ENCODE measurements at regions not wholly inside any gene's neighbourhood (a gene's known extent, or its start where the extent isn't known, plus 50 kb on each side); places are given as distances from the start of the nearest gene placed in this dataset.
"Not testable (repeated sequence)": the region's sequence is repeated elsewhere in the genome, so short reads cannot be mapped to it uniquely, and the experiment has no call there.

DNA sequence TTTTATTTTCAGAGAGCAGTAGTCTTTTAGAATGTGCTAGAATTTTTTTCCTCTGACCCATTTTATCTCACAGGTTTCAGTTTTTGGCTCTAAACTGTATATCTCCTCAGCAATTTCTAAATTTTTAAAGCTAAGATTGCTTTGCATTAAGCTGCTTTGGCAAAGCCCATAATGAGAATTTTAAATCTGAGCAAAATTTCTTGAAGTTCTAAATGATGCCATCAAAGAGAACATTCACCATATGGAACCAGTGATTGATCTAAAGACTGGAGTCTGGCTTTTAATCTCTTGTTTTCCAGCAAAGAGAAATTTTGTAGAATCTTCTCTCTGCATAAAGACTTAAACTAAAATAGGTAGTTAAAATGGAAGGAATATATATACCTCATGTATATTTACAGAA is 313.6 kb downstream of the TBC1D32 start:
- no peak for DNase-seq (ENCODE audit: low read depth)

- no peak for DNase-seq (ENCODE audit: low read depth)
Measured at GRCh38 chr6:121008553-121008952, 325.7 kb downstream of the TBC1D32 start.

DNA sequence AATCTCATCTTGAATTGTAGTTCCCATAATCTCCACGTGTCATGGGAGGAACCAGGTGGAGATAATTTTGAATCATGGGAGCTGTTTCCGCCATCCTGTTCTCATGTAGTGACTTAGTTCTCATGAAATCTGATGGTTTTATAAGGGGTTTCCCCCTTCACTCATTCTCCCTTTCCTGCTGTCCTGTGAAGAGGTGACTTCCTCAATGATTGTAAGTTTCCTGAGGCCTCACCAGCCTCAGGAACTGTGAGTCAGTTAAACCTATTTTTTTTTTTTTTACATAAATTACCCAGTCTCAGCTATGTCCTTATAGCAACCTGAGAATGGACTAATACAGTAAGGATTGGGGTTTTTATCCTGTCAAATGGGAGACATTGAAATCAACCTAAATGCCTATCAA is 328.3 kb downstream of the TBC1D32 start:
- DNase-seq (ENCODE audit: low read depth): no peak

DNA sequence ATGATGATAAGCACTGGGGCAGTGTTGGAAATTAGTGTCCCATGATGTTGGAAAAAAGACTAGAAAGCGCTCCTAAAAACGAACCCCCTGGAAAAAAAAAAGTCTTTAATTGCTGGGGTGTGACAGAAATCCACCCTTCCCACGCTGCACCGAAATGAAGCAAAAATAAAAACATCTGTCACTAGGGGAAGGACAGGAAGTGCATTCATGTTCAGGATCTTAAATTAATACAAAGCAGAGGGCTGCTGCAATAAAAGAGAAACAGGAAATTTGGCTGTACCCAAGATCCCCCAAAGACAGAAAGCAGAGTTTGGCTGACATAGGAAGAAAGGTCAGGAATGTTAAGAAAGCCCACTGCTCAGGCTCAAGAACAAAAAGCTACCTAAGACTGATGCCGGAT is 333.9 kb downstream of the TBC1D32 start:
- DNase-seq (ENCODE audit: low read depth): no peak

DNA sequence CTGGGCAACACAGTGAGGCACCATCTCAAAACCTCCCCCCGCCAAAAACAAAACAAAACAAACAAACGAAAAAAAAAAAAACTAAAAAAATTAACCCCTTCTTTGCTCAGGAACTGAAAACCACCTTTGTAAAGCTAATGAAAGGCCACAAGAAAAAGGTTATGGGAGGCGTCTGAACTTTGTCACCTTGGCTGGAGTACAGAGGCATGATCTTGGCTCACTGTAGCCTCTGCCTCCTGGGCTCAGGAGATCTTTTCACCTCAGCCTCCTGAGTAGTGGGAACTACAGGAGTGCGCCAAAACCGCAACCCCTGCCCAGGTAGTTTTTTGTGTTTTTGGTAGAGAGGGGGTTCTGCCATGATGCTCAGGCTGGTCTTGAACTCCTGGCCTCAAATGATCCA is 337.9 kb downstream of the TBC1D32 start:
- DNase-seq (ENCODE audit: low read depth): no peak

GRCh38 chr6:120994573-120994967 is 339.7 kb downstream of the TBC1D32 start:
- DNase-seq (ENCODE audit: low read depth): no peak

DNA sequence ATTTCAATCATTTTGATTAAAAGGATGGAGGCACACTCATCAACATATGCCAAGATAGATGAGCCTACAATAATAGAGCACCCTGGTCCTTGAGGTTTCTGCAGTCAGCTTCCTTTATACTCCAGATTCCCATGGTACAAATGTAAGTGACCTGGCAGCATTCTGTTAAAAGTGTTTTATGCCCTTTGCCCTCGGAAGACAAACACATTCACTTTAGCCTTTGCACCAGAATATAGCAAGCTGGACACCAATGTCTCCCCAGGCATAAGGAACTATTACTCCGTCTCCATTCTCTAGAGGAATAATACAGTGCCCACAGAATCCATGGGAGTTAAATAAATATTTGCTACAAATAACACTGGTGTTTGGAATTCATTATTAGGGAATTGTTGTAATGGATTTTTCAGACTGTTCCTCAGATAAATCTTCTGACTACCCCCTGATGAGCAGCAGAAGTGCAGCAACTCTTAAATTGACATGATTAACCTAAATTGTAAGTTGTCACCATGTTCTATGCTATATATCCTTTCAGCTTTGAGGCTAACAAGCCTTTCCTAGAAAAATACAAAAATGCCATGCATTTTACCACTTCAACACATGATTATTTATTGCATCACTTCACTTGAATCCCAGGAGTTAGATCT is 340.2 kb downstream of the TBC1D32 start:
- DNase-seq (ENCODE audit: low read depth): no peak

- DNase-seq (ENCODE audit: low read depth): no peak
Measured at GRCh38 chr6:120992257-120992656, 342.0 kb downstream of the TBC1D32 start.

DNA sequence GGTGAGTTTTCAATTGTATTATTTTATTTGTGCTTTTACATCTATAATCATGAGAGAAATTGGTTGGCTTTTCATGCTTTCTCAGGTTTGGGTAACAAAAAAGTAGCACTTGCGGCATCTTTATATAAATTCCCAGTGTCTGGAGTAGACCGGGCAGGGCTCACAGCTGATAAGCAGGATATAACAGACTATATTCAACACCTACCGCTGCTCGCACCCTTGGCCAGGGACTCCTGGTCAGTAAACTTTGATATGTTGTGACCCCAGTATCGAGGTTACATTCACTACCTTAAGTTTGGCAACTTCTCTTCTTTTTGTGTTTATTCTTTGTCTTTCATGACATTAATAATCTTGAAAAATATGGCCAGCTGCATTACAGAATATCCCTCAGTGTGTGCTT is 343.4 kb downstream of the TBC1D32 start:
- DNase-seq (ENCODE audit: low read depth): no peak

- DNase-seq (ENCODE audit: low read depth): no peak
Measured at GRCh38 chr6:120981835-120982234, 352.4 kb downstream of the TBC1D32 start.

GRCh38 chr6:120966321-120966720 is 368.0 kb downstream of the TBC1D32 start:
- no peak for DNase-seq (ENCODE audit: low read depth)

GRCh38 chr6:120965814-120966213 is 368.5 kb downstream of the TBC1D32 start:
- no peak for DNase-seq (ENCODE audit: low read depth)

DNA sequence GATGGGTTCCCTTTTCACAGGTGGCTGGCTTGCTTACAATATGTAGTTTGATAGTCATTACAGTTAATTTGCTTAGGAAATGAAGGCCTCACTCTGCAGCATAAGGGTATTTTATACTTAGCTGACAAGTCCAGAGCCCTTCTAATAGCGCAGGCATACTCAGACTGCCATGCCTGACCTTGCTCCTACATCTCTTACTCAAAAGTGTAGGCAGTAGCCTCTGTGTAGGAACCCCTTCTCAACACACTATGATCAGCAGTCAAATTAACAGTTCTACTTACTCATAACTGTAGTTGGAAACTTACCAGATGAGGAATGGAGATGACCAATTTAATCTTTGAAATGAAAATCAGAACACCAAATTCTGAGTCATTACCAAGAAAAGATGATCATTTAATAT is 373.5 kb downstream of the TBC1D32 start:
- DNase-seq (ENCODE audit: low read depth): no peak

DNA sequence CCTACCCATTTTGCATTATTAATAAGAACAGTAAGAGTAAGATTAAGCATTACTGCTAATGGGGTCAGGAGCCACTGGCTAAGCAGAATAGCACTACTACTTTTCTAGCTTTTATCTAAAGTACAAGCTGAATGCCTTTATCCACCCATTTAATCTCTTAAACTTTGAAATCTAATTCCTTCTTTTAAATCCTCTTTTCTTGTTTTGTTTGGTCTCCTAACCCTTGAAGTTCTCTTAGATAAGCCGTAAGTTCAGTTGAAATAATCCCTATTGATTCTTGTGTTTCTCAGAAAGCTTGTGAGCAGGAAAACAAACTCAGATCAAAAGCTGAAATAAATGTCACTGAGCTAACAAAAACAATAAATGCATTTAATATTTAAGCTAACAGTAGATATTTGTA is 380.2 kb downstream of the TBC1D32 start:
- DNase-seq (ENCODE audit: low read depth): no peak

DNA sequence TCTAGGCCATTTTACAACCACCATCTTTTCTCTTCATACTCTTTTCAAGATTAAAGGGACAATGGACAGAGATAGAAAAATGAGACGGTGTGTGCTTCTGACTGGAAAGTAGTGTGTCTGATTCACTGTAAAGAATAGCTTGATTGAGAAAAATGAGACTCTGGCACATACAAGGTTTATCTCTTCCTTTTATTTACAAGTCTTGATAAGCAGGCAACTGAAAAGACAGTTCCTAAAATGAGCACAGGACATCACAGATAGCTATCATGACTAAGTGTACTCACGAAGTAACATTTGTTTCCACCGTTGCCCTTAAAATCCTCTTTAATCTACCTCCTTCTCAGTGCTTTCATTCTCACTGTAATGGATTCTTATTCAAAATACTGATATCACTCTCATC is 383.0 kb downstream of the TBC1D32 start:
- DNase-seq (ENCODE audit: low read depth): no peak

DNA sequence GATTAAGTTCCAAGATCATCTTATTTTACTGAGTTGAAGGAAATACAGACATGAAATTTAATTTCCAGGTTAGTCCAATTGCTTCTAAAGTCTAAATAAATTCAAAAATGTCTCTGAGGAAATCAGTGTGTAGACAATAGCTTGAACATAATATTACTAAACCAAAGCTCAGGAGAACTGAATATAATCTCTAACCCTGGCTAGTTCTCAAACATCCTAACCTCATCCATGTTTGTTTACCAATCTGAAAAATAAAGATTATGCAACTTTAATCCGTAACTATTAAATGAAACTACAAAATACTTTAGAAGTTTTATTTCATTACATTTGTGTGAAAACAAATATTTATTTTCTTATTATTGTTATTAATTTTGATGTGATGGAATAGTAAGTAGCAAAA is 387.2 kb downstream of the TBC1D32 start:
- no peak for DNase-seq (ENCODE audit: low read depth)

DNA sequence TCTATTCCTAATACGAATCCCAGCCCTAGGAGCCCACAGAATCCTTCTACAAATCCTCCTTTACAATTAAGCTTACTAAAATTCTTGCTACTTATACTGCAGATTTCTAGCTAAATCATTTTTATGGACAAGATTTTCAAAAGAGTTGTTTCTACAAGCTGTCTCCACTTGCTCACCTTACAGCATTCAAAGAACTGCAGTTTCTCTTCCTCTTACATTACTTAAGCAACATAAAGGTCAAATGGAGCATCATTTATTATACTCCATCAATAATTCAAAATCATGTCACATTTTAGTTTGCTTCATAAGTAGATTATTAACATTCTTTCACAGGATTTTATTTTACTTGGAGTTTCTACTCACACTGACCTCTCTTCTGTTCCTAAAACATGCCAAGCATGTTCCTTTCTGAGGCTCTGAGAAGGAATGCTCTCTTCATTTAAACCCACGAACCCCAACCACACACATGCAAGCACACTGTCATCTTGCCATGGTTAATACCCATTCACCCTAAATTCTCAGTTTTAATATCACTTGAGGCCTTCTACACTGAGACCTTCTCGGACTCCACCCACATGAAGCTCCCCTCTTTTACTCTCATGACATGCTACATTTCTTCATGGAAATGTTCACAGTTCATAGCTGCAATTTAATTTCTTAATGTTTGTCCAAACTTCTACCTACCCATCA is 388.2 kb downstream of the TBC1D32 start:
- DNase-seq (ENCODE audit: low read depth): no peak

- no peak for DNase-seq (ENCODE audit: low read depth)
Measured at GRCh38 chr6:120938876-120939472, 395.3 kb downstream of the TBC1D32 start.

DNA sequence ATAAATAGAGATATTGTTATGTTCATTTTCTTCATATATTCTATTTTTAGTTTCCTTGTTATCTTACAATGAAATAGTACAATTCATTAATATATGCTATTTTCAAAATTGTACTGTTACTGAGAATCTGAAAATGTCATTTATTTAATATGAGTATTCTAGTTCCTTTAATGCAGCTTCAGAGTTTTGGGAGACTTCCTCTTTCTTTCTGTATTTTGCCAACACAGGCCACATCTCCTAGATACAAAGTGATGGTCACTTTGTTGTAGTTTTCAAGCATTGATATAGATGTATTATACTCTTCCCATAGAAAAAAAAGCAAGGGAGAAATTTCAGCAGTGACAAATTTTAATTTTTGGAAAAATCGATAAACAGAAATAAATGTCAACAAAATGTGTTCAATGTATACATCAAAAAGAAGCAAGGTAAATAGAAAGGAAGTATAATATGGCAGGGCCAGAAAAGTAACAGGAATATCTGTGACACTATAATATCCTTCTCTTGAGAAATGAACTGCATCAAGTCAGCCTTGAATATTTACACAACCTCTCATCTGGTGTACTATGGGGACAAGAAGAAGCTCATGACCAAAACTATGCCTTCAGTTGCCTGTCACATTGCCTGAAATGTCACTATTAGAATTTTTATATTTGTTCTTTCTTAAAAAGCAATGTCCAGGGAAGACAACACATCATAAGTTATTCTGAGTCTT is 396.0 kb downstream of the TBC1D32 start:
- DNase-seq (ENCODE audit: low read depth): no peak

DNA sequence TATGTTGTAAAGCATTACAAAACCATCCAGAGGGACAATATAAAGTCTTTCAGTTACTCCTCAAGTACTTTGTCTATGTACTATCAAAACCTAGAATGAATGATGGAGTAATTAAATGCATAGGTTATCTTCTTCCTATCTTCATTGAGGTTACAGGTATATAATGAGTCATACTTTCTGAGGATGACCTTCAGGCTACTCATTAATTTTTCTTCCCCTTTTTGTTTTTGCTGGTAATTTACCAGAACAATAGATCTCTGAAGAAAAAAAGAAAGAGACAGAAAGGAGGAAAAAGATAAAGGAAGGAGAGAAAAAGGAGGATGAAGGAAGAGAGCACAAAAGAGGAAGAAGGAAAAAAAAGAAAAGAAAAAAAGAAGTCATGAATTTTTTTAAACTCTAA is 398.4 kb downstream of the TBC1D32 start:
- DNase-seq (ENCODE audit: low read depth): no peak

DNA sequence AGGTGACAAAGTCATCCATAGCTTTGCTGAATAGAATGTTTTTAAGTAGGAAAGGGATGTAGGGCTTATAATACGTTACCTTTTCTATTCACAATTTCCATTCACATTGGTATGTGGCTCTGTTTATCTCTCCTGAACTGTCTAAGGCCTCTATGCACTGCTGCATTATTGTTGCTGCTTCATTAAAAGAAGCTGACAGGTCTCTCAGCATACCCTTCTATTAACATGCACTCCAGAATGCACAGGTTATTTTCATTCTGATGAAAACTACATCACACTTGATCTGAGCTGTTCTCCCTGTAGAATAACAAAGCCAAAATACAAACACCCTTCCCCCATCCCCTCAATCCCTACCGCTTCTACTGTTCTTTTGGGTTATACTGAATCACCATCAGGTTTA is 399.3 kb downstream of the TBC1D32 start:
- DNase-seq (ENCODE audit: low read depth): no peak

DNA sequence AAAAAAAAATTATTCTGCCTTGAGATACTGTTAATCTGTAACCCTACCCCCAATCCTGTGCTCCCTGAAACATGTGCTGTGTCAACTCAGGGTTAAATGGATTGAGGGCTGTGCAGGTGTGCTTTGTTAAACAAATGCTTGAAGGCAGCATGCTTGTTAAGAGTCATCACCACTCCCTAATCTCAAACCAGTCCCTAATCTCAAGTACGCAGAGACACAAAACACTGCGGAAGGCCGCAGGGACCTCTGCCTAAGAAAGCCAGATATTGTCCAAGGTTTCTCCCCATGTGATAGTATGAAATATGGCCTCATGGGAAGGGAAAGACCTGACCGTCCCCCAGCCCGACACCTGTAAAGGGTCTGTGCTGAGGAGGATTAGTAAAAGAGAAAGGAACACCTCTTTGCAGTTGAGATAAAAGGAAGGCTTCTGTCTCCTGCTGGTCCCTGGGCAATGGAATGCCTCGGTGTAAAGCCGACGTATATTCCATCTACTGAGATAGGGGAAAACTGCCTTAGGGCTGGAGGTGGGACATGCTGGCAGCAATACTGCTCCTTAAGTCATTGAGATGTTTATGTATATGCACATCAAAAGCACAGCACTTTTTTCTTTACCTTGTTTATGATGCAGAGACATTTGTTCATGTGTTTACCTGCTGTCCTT is 402.6 kb downstream of the TBC1D32 start:
- DNase-seq (ENCODE audit: low read depth): not testable (repeated sequence)

Measured in stimulated activated CD8-positive, alpha-beta memory T cell treated with anti-CD3 and anti-CD28 coated beads, Interleukin-7, amount 100 ng/mL, for 24 hours (primary cell).